ENCODE measurements at regions not wholly inside any gene's neighbourhood (a gene's known extent, or its start where the extent isn't known, plus 50 kb on each side); places are given as distances from the start of the nearest gene placed in this dataset.

- no peak overlapping the region for H3K4me3 ChIP-seq
- H3K27me3 ChIP-seq, result no peaks in the 10 kb centered on the region
- no peaks in the 10 kb centered on the region for H3K9me3 ChIP-seq
- H3K36me3 ChIP-seq, result no peaks in the 10 kb centered on the region
- no peak overlapping the region for H3K27ac ChIP-seq
- TF ChIP-seq POLR2A (IDR thresholded peaks at IDR 0.05) (no peak), POLR2AphosphoS5 (IDR thresholded peaks at IDR 0.05) (no peak), CTCF (IDR thresholded peaks at IDR 0.05) (no peak), EP300 (IDR thresholded peaks at IDR 0.05) (no peak)
- DNase-seq (no peak), ATAC-seq (ENCODE audit: low FRiP score in 2 of 2) (no peak)
- WGBS, 2 donors, result 66 to 71% methylated on average over 3 of the region's 3 CpGs
- H3K4me1 ChIP-seq, result no peaks in the 10 kb centered on the region
Observed at GRCh38 chr3:161555320-161555719, 58.7 kb downstream of the OTOL1 start.

GRCh38 chr3:161556533-161556932, 59.9 kb downstream of the OTOL1 start:
- WGBS, 2 donors, result 52 to 63% methylated on average over 3 of the region's 3 CpGs
- TF ChIP-seq CTCF (IDR thresholded peaks at IDR 0.05) (no peak), POLR2A (IDR thresholded peaks at IDR 0.05) (no peak), EP300 (IDR thresholded peaks at IDR 0.05) (no peak), POLR2AphosphoS5 (IDR thresholded peaks at IDR 0.05) (no peak)
- Histone ChIP-seq H3K4me3 (no peak overlapping the region), H3K27ac (no peak overlapping the region), H3K36me3 (no peaks in the 10 kb centered on the region), H3K27me3 (no peaks in the 10 kb centered on the region), H3K4me1 (no peaks in the 10 kb centered on the region), H3K9me3 (no peaks in the 10 kb centered on the region)
- DNase-seq (no peak), ATAC-seq (ENCODE audit: low FRiP score in 2 of 2) (no peak)

- DNase-seq (no peak), ATAC-seq (ENCODE audit: low FRiP score in 2 of 2) (no peak)
- Histone ChIP-seq H3K36me3 (no peaks in the 10 kb centered on the region), H3K4me1 (no peaks in the 10 kb centered on the region), H3K4me3 (no peak overlapping the region), H3K27me3 (no peaks in the 10 kb centered on the region), H3K27ac (no peak overlapping the region), H3K9me3 (no peaks in the 10 kb centered on the region)
- TF ChIP-seq POLR2A (IDR thresholded peaks at IDR 0.05) (no peak), EP300 (IDR thresholded peaks at IDR 0.05) (no peak), POLR2AphosphoS5 (IDR thresholded peaks at IDR 0.05) (no peak), CTCF (IDR thresholded peaks at IDR 0.05) (no peak)
- 48 to 59% methylated on average over 1 of the region's 1 CpG for WGBS, 2 donors
Observed at GRCh38 chr3:161556941-161557340, 60.3 kb downstream of the OTOL1 start.

- DNase-seq, result no peak
- no peak for TF ChIP-seq POLR2A (IDR thresholded peaks at IDR 0.05)
- no peak for TF ChIP-seq CTCF (IDR thresholded peaks at IDR 0.05)
- no peak for TF ChIP-seq EP300 (IDR thresholded peaks at IDR 0.05)
- no peak for TF ChIP-seq POLR2AphosphoS5 (IDR thresholded peaks at IDR 0.05)
- Histone ChIP-seq H3K4me3 (no peak overlapping the region), H3K27me3 (no peaks in the 10 kb centered on the region), H3K27ac (no peak overlapping the region), H3K36me3 (no peaks in the 10 kb centered on the region), H3K4me1 (no peaks in the 10 kb centered on the region), H3K9me3 (no peaks in the 10 kb centered on the region)
- ATAC-seq (ENCODE audit: low FRiP score in 2 of 2), result no peak
- WGBS, 2 donors, result 69 to 70% methylated on average over 5 of the region's 5 CpGs
Observed at GRCh38 chr3:161557445-161558150, 61.0 kb downstream of the OTOL1 start.

- TF ChIP-seq POLR2AphosphoS5 (IDR thresholded peaks at IDR 0.05) (no peak), EP300 (IDR thresholded peaks at IDR 0.05) (no peak), CTCF (IDR thresholded peaks at IDR 0.05) (no peak), POLR2A (IDR thresholded peaks at IDR 0.05) (no peak)
- ATAC-seq (ENCODE audit: low FRiP score in 2 of 2), result no peak
- H3K27ac ChIP-seq, result no peak overlapping the region
- 43% methylated on average over 3 to 4 of the region's 4 CpGs for WGBS, 2 donors
- H3K27me3 ChIP-seq, result no peaks in the 10 kb centered on the region
- no peaks in the 10 kb centered on the region for H3K36me3 ChIP-seq
- no peaks in the 10 kb centered on the region for H3K4me1 ChIP-seq
- no peak overlapping the region for H3K4me3 ChIP-seq
- H3K9me3 ChIP-seq, result no peaks in the 10 kb centered on the region
- DNase-seq, result no peak
Observed at GRCh38 chr3:161558236-161558635, 61.6 kb downstream of the OTOL1 start.

Data from upper lobe of left lung (tissue), 6 donors.